GM19468 (cell line): ENCODE measurements at regions not wholly inside any gene's neighbourhood (a gene's known extent, or its start where the extent isn't known, plus 50 kb on each side); places are given as distances from the start of the nearest gene placed in this dataset.
"Not testable (repeated sequence)": the region's sequence is repeated elsewhere in the genome, so short reads cannot be mapped to it uniquely, and the experiment has no call there.

ENCODE experiments used
- ATAC-seq: cut with Tn5 transposase; IDR thresholded peaks from one replicate; pipeline ENCODE4 v1.9.1; 2021; ENCODE audit warnings: mild to moderate bottlenecking, moderate library complexity, moderate number of reproducible peaks; ENCODE audit not compliant: unreplicated experiment; ENCODE audit errors: extremely low read depth

DNA sequence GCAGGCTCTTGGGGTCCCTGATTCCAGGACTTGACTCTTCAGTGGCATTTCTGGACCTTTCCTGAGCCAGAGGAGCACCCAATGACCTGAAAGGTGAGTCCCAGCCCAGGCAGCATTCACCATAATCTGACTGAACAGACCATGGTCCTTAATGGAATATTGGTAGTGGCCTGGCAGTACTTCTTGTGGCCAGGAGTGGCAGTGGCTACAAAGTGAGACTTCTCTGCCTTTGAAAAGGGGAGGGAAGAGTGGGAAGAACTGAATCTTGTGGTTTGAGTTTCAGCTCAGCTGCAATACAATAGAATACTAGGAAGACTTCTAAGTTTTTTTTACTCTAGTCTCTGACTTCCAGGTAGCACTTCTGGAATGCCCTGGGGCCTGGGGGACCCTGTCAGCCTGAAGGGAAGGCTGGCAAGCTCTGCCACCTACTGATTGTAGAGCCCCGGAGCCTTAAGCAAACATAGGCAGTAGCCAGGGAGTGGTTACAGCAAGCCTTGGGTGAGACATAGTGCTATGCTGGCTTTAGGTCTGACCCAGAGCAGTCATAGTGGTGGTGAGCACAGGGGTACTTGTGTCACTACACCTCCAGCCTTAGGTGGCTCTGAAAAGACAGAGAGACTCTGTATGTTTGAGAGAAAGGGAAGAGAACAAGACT is 674.2 kb upstream of the MANEA start:
- no peak for ATAC-seq

- ATAC-seq, result no peak
These were observed 678.1 kb upstream of the MANEA start for GRCh38 chr6:94899191-94899590.

DNA sequence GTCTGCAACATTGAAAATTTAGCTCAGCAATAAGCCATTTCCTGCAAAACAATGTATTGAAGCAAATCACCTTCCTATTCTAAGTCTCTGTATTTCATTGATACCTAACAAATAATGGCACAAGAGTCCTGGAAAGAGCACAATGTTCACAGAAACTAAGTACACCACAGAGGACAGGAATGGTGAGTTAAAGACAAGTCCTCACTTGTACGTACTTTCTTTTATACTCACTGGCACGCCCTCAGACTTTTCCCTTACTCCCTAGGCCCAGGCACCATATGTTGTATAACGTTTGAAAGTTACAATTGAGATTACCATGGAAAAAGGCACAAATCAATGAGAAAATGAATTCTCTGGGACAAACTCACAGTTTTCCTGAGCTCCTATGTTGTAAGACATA is 683.0 kb upstream of the MANEA start:
- no peak for ATAC-seq

DNA sequence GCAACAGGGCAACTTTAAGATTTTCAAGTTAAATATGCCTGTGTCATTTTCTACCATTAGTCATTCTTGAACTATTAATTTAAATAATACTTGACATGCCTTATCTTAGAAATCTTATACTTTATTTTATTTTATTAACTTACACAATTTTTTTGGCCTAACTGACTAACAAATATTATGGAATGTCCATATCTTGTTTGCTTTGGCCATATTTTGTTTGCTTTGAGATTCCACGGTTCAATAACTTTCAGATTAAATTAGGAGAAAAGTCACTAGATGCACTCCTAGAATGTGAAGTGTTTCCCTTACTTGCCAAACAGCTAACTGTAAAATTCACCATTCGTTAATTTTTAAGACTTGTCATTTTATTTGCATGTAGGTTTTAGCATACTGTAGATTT is 684.0 kb upstream of the MANEA start:
- no peak for ATAC-seq

GRCh38 chr6:94873819-94874218 is 703.5 kb upstream of the MANEA start:
- ATAC-seq, result not testable (repeated sequence)

GRCh38 chr6:94862112-94862511 is 715.2 kb upstream of the MANEA start:
- no peak for ATAC-seq

DNA sequence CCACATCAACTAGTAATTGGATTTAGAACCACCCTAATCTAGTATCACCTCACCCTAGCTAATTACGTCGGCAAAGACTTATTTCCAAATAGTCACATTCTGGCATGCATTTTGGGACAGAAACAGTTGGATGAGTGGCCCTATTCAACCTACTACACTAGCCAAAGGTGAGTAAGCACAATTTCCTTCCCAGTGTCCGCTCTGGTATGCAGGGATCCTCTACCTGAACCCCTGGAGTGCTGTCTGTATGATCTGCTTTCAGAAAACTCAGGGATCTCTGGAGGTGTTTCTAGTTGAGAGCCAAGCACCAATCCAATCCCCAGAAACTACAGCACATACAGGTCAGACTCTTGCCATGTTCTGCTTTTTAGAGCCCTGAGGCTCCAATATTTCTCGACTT is 717.4 kb upstream of the MANEA start:
- ATAC-seq, result no peak

- not testable (repeated sequence) for ATAC-seq
These were observed 720.3 kb upstream of the MANEA start for GRCh38 chr6:94856999-94857398.

- not testable (repeated sequence) for ATAC-seq
These were observed 726.0 kb upstream of the MANEA start for GRCh38 chr6:94851329-94851728.

DNA sequence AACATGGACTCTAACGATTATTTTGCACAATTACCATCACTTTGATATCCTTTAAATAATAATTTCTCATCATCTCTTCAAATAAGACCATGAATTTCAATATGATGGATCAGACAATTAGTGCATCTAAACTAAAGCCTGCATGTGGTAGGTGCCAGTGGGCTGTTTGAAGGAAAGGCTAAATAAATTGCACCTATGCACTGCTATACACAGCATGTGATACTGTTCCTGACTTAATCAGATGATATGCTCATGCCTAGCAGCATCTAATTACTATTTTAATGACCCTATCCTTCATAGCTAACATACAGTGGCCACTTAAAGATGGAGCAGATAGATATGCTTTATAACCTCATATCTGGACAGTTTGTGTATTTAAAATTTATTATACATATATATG is 731.6 kb upstream of the MANEA start:
- no peak for ATAC-seq

- no peak for ATAC-seq
These were observed 742.1 kb upstream of the MANEA start for GRCh38 chr6:94835264-94835663.

DNA sequence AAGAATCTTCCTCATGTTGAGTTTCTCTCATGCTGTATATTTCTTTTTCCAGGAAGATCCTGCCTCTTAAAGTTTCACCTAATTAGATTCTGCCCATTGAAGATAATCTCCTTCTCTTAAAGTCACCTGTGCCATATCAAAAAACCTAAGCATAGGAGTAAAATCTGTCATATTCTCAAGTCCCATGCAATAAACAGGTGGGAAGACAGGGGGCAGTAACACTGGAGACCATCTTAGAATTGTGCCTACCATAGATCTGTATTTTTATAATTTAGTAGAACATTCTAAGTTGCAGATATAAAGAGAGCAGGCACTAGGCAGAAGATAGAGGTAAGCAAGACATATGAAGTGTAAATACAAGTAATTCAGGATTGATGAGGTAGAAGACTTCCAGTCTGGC is 763.5 kb upstream of the MANEA start:
- ATAC-seq, result no peak

DNA sequence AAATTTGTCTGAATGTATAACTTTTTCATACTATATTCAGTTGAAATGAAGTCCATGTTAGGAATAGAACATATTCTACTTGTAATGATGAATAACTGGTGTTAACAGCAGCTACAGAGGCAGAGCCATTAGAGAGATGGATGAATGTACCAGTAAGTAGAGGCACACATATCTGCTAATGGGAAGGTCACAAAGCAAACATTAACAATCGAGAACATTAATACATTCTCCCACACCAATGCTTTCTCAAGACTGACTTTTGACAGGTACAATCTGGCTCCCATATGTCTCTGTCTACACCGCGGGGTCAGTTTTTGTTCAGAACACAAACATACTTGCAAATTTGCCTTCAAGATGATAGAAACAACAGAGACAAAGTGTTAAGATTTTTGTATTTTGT is 776.0 kb upstream of the MANEA start:
- no peak for ATAC-seq

GRCh38 chr6:94785514-94785913 is 791.8 kb upstream of the MANEA start:
- no peak for ATAC-seq

GRCh38 chr6:94785081-94785480 is 792.3 kb upstream of the MANEA start:
- not testable (repeated sequence) for ATAC-seq

DNA sequence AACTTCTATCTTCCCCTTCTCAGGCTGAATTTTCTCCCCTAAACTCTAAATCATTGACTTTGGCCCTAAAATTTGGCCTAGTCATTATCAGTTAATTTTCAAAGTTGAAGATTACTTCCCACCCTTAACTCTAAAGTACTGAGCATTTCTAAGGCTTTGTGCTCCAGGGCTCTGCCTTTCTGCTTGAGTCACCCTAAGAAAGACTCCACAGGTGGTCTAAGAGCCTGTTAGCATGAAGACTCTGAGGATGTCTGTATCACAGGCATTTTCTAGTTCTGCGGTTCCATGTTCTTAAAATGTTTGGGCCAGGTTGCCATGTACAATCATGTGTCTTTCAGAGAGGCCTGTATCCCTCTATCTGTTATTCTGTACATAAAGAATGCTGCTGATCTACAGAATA is 808.1 kb upstream of the MANEA start:
- ATAC-seq, result no peak

GRCh38 chr6:94751641-94752329 is 825.5 kb upstream of the MANEA start:
- ATAC-seq, result peak; percentile 59

- ATAC-seq, result no peak
These were observed 841.1 kb upstream of the MANEA start for GRCh38 chr6:94736236-94736635.

DNA sequence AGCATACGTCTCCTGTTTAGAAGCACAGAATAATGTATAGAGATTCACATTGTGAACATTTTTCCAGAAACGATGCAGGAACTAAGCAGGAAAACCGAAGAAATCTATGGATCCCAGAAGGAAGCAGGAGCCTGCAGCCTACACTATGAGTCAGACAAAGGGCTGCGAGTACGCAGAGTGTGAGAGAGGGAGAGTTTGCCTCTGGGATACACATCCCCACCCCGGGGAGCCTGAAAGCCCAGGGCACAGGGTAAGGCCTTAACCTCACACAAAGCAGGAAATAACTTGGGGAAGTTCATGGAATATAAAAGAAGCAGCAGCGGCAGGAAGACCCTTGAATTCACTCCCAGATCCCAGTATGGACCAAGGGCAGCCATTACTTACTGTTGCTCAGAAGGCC is 842.1 kb upstream of the MANEA start:
- no peak for ATAC-seq

- no peak for ATAC-seq
These were observed 842.6 kb upstream of the MANEA start for GRCh38 chr6:94734751-94735150.

GRCh38 chr6:94733066-94733465 is 844.3 kb upstream of the MANEA start:
- ATAC-seq, result no peak

GRCh38 chr6:94727710-94728109 is 849.6 kb upstream of the MANEA start:
- ATAC-seq, result no peak
